Fibroblast of the aortic adventitia (primary cell): ENCODE measurements at regions not wholly inside any gene's neighbourhood (a gene's known extent, or its start where the extent isn't known, plus 50 kb on each side); places are given as distances from the start of the nearest gene placed in this dataset.
A peak's percentile ranks its signal among the peaks of the same experiment; 100 is the strongest.
"Not testable (repeated sequence)": the region's sequence is repeated elsewhere in the genome, so short reads cannot be mapped to it uniquely, and the experiment has no call there.

Source experiments
- DNase-seq: peaks from one replicate; pipeline ENCODE4 v3.0.0-alpha.2; 2010; ENCODE audit warnings: low read depth
- H3K4me3 ChIP-seq: 2 replicates; pipeline ENCODE4 v1.5.1; 2011; ENCODE audit warnings: low read depth, mild to moderate bottlenecking, control low read depth, low read length, moderate library complexity
- TF ChIP-seq, protein P1 (sequence below): IDR thresholded peaks from 2 replicates; pipeline ENCODE4 v1.5.1; 2011; ENCODE audit warnings: mild to moderate bottlenecking, low read length, control low read depth, inconsistent platforms; ENCODE audit not compliant: insufficient read depth

DNA sequence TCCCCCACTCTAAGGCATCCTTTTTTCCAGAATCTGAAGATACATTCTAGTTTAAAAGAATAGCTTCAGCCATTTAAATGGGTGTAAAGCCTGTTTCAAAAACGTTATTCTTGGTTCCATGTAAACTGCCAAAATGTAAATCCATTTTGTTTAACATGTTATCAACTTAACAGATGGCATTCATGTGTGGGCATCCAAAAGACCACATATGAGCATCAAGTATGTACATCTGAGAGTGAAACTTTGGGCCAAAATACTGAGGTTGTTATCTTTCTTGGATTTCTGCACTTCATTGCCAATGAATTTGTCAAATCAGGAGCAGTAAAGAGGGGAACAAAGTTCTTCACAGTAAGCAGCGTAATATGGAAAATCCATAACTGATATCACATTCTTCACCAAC lies 395.4 kb downstream of the ZNF804A start:
- TF ChIP-seq, protein P1, sequence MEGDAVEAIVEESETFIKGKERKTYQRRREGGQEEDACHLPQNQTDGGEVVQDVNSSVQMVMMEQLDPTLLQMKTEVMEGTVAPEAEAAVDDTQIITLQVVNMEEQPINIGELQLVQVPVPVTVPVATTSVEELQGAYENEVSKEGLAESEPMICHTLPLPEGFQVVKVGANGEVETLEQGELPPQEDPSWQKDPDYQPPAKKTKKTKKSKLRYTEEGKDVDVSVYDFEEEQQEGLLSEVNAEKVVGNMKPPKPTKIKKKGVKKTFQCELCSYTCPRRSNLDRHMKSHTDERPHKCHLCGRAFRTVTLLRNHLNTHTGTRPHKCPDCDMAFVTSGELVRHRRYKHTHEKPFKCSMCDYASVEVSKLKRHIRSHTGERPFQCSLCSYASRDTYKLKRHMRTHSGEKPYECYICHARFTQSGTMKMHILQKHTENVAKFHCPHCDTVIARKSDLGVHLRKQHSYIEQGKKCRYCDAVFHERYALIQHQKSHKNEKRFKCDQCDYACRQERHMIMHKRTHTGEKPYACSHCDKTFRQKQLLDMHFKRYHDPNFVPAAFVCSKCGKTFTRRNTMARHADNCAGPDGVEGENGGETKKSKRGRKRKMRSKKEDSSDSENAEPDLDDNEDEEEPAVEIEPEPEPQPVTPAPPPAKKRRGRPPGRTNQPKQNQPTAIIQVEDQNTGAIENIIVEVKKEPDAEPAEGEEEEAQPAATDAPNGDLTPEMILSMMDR = no peak

DNA sequence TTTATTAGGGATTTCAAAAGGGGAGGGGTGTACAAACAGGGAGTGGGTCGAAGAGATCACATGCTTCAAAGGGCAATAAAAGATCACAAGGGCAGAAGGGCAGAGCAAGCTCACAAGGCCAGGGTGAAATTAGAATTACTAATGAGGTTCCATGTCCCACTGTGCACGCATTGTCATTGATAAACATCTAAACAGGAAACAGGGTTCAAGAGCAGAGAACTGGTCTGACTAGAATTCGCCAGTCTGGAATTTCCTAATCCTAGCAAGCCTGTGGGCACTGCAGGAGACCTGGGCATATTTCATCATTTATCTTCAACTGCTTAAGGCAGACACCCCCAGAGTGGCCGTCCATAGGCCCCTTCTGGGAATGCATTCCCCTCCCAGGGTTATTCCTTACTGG lies 408.2 kb downstream of the ZNF804A start:
- H3K4me3 ChIP-seq = no peak overlapping the region
- TF ChIP-seq, protein P1 = no peak
- no peak for DNase-seq

More for the DNA sequence above, 395.4 kb downstream of the ZNF804A start:
- DNase-seq = no peak
- H3K4me3 ChIP-seq = no peak overlapping the region

DNA sequence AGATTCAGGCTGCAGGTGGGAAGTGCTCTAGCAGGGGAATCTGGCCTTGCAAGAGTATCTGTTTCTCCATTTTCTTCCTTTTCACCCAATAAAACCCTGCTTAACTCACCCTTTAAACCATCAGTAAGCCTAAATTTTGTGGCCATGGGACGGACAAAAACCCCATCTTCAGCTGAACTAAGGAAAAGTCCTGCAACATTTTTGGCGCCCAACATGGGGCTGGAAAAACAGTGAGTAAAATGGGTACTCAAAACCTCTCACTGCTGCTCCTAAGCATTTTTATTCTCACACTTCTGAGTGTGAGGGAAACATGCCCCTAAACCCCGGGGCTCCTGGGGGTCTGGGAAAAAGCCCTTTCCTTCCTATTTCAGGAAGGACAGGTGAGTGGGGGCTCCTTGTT lies 414.3 kb downstream of the ZNF804A start:
- no peak overlapping the region for H3K4me3 ChIP-seq
- TF ChIP-seq, protein P1 = no peak
- peak; percentile 2 for DNase-seq

DNA sequence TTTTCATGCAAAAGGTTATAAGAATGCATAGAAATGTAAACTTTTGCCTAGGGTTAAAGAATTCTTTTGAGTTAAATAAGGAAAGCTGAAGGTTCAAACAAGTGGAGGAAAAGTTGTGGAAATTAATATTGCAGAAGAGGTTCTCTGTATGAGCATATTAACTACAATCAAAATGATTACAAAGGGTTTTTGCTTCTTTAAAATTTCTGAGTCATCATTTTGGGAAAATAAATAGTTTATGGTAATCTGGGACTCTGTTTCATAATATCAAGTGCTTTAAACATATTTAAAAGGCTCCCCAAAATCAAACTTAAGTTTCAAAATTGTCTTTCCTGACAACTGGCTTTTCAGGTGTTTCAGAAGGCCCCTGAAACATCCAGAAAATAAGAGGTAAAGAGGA lies 415.7 kb downstream of the ZNF804A start:
- DNase-seq = no peak
- TF ChIP-seq, protein P1 = no peak
- no peak overlapping the region for H3K4me3 ChIP-seq

DNA sequence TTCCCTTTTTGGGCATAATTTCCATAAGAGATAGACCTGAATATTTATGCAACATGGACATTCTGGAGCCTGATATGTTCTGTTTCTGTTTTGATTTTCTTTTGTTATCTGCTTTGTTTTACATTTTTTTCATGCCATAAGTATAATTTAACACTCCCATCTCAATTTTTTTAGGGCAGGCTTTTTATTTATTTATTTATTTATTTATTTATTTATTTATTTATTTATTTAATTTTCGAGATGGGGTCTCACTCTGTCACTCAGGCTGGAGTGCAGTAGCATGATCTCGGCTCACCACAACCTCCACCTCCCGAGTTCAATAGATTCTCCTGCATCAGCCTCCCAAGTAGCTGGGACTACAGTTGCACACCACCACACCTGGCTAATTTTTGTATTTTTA lies 427.6 kb downstream of the ZNF804A start:
- DNase-seq, H3K4me3 ChIP-seq: not testable (repeated sequence)

DNA sequence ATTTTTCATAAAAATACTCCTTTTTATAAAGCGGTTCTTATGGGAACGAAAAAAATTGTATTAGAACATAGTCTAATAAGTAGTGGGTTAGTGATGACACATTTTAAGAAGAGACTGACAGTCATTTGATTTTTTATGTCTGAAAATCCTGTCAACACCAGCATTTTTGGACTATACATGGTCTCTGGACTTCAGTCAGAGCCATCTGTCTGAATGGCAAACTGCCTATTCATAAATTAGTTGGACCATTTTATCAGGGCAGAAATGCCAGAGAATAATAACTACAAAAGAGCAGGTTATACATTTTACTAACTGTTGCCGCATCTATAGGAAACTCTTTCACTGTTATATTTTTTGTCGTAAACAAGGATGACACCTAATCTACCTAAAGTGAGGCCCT lies 437.6 kb downstream of the ZNF804A start:
- no peak overlapping the region for H3K4me3 ChIP-seq
- no peak for DNase-seq
- TF ChIP-seq, protein P1 = no peak

DNA sequence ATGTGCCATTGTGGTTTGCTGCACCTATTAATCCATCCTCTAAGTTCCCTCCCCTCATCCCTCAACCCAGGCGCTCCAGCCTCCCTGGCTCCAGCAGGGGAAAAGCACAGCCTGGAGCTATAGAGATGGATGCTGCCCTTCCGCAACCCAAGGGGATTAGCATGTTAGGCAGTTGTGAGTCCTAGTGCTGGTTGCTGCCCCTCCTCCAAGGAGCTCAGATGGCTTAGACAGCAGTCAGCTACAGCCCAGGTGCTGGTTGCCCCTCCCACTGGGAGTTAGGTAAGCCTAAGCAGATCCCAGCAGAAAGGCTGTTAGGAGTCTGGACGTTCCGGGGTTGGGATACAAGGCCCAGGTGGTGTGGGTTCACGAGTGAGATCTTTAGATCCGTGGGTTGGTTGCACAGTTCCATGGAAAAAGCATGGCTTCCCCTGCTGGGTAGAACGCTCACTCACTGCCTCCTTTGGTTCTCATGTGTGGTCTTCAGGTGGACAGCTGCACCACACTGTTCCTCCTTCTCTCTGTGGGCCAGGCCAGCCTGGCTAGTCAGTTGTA lies 446.1 kb downstream of the ZNF804A start:
- DNase-seq = no peak
- H3K4me3 ChIP-seq = no peak overlapping the region
- TF ChIP-seq, protein P1 = no peak

DNA sequence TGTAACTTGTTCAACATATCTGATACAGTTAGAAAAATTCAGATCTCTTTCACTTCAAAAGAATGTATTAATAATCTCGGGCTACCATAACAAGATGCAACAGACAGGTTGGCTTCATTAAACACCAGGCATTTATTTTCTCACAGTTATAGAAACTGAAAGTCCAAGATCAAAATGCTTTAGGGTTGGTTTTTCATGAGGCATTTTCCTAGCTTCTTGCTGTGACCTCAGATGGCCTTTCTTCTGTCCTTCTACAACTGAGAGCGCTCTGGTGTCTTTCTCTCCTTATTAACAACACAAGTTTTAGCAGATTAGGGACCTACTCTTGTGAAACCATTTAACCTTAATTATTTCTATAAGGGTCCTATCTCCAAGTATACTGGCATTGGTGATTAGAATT lies 452.5 kb downstream of the ZNF804A start:
- DNase-seq = no peak
- no peak overlapping the region for H3K4me3 ChIP-seq
- TF ChIP-seq, protein P1 = no peak
